Vagina (tissue), 2 donors: ENCODE measurements at regions not wholly inside any gene's neighbourhood (a gene's known extent, or its start where the extent isn't known, plus 50 kb on each side); places are given as distances from the start of the nearest gene placed in this dataset.

ENCODE experiments used
- POLR2A ChIP-seq, 2 donors: fragments of 450-650 bp; IDR thresholded peaks; one replicate each; pipeline ENCODE4 v1.6.1; 2017; ENCODE audit warnings: antibody characterized with exemption in 2 of 2, mild to moderate bottlenecking in 2 of 2, moderate library complexity in 2 of 2
- POLR2AphosphoS5 ChIP-seq, 2 donors: sonication (generic); formaldehyde crosslinking; IDR thresholded peaks; one replicate each; pipeline ENCODE4 v1.9.0; 2017; ENCODE audit warnings: antibody characterized with exemption in 2 of 2, mild to moderate bottlenecking in 2 of 2, low read depth in 1 of 2; ENCODE audit not compliant: insufficient read depth in 1 of 2
- TF ChIP-seq, protein P1 (sequence below), 3 experiments: fragments of 450-650 bp in 2 of 3; fragments of 200-600 bp in 1 of 3; sonication (generic) in 1 of 3; IDR thresholded peaks; one replicate each; pipeline ENCODE4 v1.5.1; 2017 to 2019; ENCODE audit warnings: antibody characterized with exemption in 3 of 3, mild to moderate bottlenecking in 2 of 3, moderate library complexity in 2 of 3

DNA sequence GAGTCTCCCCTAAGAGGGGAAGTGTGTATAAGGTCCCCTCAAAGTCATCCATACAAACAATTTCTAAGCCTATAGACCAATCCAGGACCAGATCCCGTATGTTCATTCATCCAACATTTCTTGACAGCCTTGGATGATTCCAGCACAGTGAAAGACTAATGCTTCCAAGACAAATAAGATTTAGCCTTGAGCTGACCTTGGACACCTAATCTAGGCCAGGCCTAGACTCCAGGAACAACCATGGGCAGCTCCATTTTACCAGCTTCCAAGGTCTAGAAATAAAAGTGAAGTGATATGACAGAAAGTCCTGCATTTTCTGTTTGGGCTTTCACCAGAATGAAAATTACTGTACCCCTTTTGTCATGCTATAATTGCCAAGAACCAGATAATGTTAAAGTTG is 67.9 kb upstream of the BCL6 start:
- TF ChIP-seq, protein P1, sequence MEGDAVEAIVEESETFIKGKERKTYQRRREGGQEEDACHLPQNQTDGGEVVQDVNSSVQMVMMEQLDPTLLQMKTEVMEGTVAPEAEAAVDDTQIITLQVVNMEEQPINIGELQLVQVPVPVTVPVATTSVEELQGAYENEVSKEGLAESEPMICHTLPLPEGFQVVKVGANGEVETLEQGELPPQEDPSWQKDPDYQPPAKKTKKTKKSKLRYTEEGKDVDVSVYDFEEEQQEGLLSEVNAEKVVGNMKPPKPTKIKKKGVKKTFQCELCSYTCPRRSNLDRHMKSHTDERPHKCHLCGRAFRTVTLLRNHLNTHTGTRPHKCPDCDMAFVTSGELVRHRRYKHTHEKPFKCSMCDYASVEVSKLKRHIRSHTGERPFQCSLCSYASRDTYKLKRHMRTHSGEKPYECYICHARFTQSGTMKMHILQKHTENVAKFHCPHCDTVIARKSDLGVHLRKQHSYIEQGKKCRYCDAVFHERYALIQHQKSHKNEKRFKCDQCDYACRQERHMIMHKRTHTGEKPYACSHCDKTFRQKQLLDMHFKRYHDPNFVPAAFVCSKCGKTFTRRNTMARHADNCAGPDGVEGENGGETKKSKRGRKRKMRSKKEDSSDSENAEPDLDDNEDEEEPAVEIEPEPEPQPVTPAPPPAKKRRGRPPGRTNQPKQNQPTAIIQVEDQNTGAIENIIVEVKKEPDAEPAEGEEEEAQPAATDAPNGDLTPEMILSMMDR (IDR thresholded peaks at IDR 0.05): no peak
- no peak for TF ChIP-seq POLR2A (IDR thresholded peaks at IDR 0.05)
- TF ChIP-seq POLR2AphosphoS5 (IDR thresholded peaks at IDR 0.05; ENCODE audit: insufficient read depth in 1 of 2, low read depth in 1 of 2): no peak
